ENCODE measurements at regions not wholly inside any gene's neighbourhood (a gene's known extent, or its start where the extent isn't known, plus 50 kb on each side); places are given as distances from the start of the nearest gene placed in this dataset.

DNA sequence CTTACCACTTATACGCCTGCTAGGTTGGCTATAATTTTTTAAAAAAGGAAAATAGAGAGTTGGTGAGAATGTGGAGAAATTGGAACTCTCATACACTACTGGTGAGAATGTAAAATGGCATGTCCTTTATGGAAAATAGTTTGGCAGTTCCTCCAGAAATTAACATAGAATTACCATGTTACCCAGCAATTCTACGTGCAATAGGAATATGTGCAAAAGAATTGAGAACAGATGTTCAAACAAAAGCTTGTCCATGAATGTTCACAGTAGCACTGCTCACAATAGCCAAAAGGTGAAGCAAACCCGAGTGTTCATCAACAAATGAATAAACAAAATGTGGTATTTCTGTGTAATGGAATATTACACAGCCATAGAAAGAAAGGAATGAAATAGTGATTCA lies 592.2 kb downstream of the DHX35 start:
- intact Hi-C loops (cut with micrococcal nuclease; ENCODE audit: unreplicated experiment), result no loop called here
- ChIA-PET CTCF (no interaction called here), POLR2A (ENCODE audit: unreplicated experiment) (no interaction called here)
- H3F3A ChIP-seq (ENCODE audit: insufficient read depth, low read depth), result no peaks in the 10 kb centered on the region
- BruUV-seq (replicated peaks), result no TSS peak
- H3K9me2 ChIP-seq (ENCODE audit: insufficient read depth), result no peaks in the 10 kb centered on the region
- no peaks in the 10 kb centered on the region for H3K79me2 ChIP-seq (ENCODE audit: low read depth)
- no peak for DNase-seq
- no peak overlapping the region for H2AFZ ChIP-seq
- H3K36me3 ChIP-seq (ENCODE audit: low read depth), result no peaks in the 10 kb centered on the region
- H3K9me3 ChIP-seq (ENCODE audit: insufficient read depth, low read depth), result no peaks in the 10 kb centered on the region
- no peak for TF ChIP-seq EZH2 (IDR thresholded peaks at IDR 0.05; ENCODE audit: low read depth)
- TF ChIP-seq, protein P1, sequence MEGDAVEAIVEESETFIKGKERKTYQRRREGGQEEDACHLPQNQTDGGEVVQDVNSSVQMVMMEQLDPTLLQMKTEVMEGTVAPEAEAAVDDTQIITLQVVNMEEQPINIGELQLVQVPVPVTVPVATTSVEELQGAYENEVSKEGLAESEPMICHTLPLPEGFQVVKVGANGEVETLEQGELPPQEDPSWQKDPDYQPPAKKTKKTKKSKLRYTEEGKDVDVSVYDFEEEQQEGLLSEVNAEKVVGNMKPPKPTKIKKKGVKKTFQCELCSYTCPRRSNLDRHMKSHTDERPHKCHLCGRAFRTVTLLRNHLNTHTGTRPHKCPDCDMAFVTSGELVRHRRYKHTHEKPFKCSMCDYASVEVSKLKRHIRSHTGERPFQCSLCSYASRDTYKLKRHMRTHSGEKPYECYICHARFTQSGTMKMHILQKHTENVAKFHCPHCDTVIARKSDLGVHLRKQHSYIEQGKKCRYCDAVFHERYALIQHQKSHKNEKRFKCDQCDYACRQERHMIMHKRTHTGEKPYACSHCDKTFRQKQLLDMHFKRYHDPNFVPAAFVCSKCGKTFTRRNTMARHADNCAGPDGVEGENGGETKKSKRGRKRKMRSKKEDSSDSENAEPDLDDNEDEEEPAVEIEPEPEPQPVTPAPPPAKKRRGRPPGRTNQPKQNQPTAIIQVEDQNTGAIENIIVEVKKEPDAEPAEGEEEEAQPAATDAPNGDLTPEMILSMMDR (conservative IDR thresholded peaks at IDR 0.05), result no peak
- H3K27ac ChIP-seq, result no peak overlapping the region
- H3K4me3 ChIP-seq, result no peak overlapping the region
- H3K27me3 ChIP-seq (ENCODE audit: insufficient read depth, low read depth), result peaks cover 39% of the 10 kb centered on the region
- H3K4me2 ChIP-seq, result no peak overlapping the region
- H4K20me1 ChIP-seq (ENCODE audit: insufficient read depth), result 0 out of 2 replicates have a peak, but pooled peaks cover 3% of the 10 kb centered on the region
- H3K4me1 ChIP-seq (replicated peaks; ENCODE audit: insufficient read depth), result no peaks in the 10 kb centered on the region

DNA sequence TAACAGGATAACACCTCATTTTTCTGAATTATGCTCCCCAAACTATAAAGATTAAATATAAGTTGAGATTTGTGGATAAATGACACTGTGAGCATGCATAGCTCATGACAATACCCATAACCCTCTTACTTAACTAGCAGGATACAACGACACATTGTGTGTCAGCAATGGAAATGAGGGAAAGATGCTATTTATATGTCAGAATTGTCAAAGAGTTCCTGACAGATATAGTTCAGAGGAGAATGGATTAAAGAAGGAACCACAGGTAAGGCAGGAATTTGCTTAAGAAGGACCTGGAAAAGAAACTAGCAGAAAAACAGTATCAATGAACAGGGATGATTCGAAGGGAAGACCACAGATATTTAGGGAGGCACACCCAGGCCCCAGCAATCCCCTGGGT lies 591.0 kb downstream of the DHX35 start:
- Histone ChIP-seq H3K4me2 (no peak overlapping the region), H3K4me1 (replicated peaks; ENCODE audit: insufficient read depth) (no peaks in the 10 kb centered on the region), H2AFZ (no peak overlapping the region), H3K79me2 (ENCODE audit: low read depth) (no peaks in the 10 kb centered on the region), H3K4me3 (no peak overlapping the region), H3K9me2 (ENCODE audit: insufficient read depth) (no peaks in the 10 kb centered on the region), H3K9me3 (ENCODE audit: insufficient read depth, low read depth) (no peaks in the 10 kb centered on the region), H3F3A (ENCODE audit: insufficient read depth, low read depth) (no peaks in the 10 kb centered on the region), H3K27me3 (ENCODE audit: insufficient read depth, low read depth) (peaks cover 48% of the 10 kb centered on the region), H3K36me3 (ENCODE audit: low read depth) (no peaks in the 10 kb centered on the region), H3K27ac (no peak overlapping the region), H4K20me1 (ENCODE audit: insufficient read depth) (0 out of 2 replicates have a peak, but pooled peaks cover 3% of the 10 kb centered on the region)
- ChIA-PET POLR2A (ENCODE audit: unreplicated experiment) (no interaction called here), CTCF (no interaction called here)
- intact Hi-C loops (cut with micrococcal nuclease; ENCODE audit: unreplicated experiment), result no loop called here
- BruUV-seq (replicated peaks), result no TSS peak
- no peak for DNase-seq
- TF ChIP-seq EZH2 (IDR thresholded peaks at IDR 0.05; ENCODE audit: low read depth), result no peak
- TF ChIP-seq, protein P1 (conservative IDR thresholded peaks at IDR 0.05), result no peak

DNA sequence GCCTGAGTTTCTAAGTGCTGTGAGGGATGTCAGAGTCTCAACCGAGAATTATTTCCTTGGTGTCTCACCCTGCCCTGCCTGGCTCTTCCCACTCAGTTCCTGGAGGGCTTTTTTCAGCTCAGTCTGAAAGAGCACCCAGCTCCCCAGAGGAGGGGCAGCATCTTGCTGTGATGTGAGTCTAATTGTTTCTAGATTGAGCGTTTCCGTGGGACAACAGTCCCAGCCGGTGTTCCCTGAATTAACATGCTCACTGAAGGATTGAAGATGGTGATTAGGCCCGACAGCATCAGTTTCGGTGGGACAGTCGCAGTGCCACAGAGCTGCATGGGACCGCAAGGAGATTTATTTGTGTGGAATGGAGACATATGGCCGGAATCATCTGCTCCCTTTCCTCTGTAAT lies 587.6 kb downstream of the DHX35 start:
- Histone ChIP-seq H3K27ac (no peak overlapping the region), H3K4me2 (no peak overlapping the region), H3K4me3 (no peak overlapping the region), H3K36me3 (ENCODE audit: low read depth) (no peaks in the 10 kb centered on the region), H3K4me1 (replicated peaks; ENCODE audit: insufficient read depth) (no peaks in the 10 kb centered on the region), H3K79me2 (ENCODE audit: low read depth) (no peaks in the 10 kb centered on the region), H4K20me1 (ENCODE audit: insufficient read depth) (0 out of 2 replicates have a peak, but pooled peaks cover 3% of the 10 kb centered on the region), H3F3A (ENCODE audit: insufficient read depth, low read depth) (no peaks in the 10 kb centered on the region), H2AFZ (no peak overlapping the region), H3K9me2 (ENCODE audit: insufficient read depth) (no peaks in the 10 kb centered on the region), H3K9me3 (ENCODE audit: insufficient read depth, low read depth) (no peaks in the 10 kb centered on the region), H3K27me3 (ENCODE audit: insufficient read depth, low read depth) (peaks cover 45% of the 10 kb centered on the region)
- BruUV-seq (replicated peaks), result no TSS peak
- no peak for DNase-seq
- TF ChIP-seq, protein P1 (conservative IDR thresholded peaks at IDR 0.05), result no peak
- ChIA-PET POLR2A (ENCODE audit: unreplicated experiment) (no interaction called here), CTCF (no interaction called here)
- intact Hi-C loops (cut with micrococcal nuclease; ENCODE audit: unreplicated experiment), result no loop called here
